CD14-positive monocyte (primary cell): ENCODE measurements at regions not wholly inside any gene's neighbourhood (a gene's known extent, or its start where the extent isn't known, plus 50 kb on each side); places are given as distances from the start of the nearest gene placed in this dataset.
"Not testable (repeated sequence)": the region's sequence is repeated elsewhere in the genome, so short reads cannot be mapped to it uniquely, and the experiment has no call there.

Experiments used
- DNase-seq, 3 donors: peaks; one replicate each; pipeline ENCODE4 v3.0.0-alpha.2; 2011 to 2022
- H2AFZ ChIP-seq: 2 replicates; pipeline ENCODE4 v1.6.0; 2012; ENCODE audit warnings: mild to moderate bottlenecking, low read depth, low read length, inconsistent platforms; ENCODE audit not compliant: insufficient read depth, poor library complexity, severe bottlenecking
- H3K27ac ChIP-seq, 2 donors: 1 replicate in 1 of 2; 2 replicates in 1 of 2; pipeline ENCODE4 v1.5.1; 2012 to 2013; ENCODE audit warnings: low read length in 2 of 2, control low read depth in 1 of 2, inconsistent platforms in 1 of 2, low read depth in 1 of 2, mild to moderate bottlenecking in 1 of 2
- H3K27me3 ChIP-seq, 2 donors: one replicate each; pipeline versions ENCODE4 v1.6.0 to v1.6.1; 2011 to 2013; ENCODE audit warnings: low read length in 2 of 2; ENCODE audit not compliant: control insufficient read depth in 2 of 2, insufficient read depth in 2 of 2
- H3K36me3 ChIP-seq, 2 donors: replicated peaks in 1 of 2; 1 replicate in 1 of 2; 2 replicates in 1 of 2; pipeline versions ENCODE4 v1.5.1 to v1.6.1; 2012 to 2013; ENCODE audit warnings: low read length in 2 of 2, control low read depth in 1 of 2, inconsistent platforms in 1 of 2, mild to moderate bottlenecking in 1 of 2; ENCODE audit not compliant: insufficient read depth in 2 of 2, control insufficient read depth in 1 of 2
- H3K4me1 ChIP-seq, 2 donors: 1 replicate in 1 of 2; 2 replicates in 1 of 2; pipeline versions ENCODE4 v1.5.1 to v1.6.1; 2012 to 2013; ENCODE audit warnings: low read length in 2 of 2, control low read depth in 1 of 2, inconsistent platforms in 1 of 2, mild to moderate bottlenecking in 1 of 2, moderate library complexity in 1 of 2; ENCODE audit not compliant: insufficient read depth in 2 of 2, control insufficient read depth in 1 of 2
- H3K4me2 ChIP-seq: replicated peaks from 2 replicates; pipeline ENCODE3; 2012; ENCODE audit warnings: low read length, moderate library complexity, mild to moderate bottlenecking; ENCODE audit not compliant: poor library complexity, severe bottlenecking; ENCODE audit errors: extremely low read depth
- H3K4me3 ChIP-seq, 3 experiments: fragments of 200-600 bp in 1 of 3; sonication (generic) in 1 of 3; replicated peaks in 1 of 3; 1 replicate in 2 of 3; 2 replicates in 1 of 3; pipeline ENCODE4 v1.5.1; 2011 to 2013; ENCODE audit warnings: low read length in 3 of 3, mild to moderate bottlenecking in 3 of 3, control low read depth in 2 of 3, low read depth in 2 of 3, inconsistent platforms in 1 of 3, moderate library complexity in 1 of 3
- H3K79me2 ChIP-seq: 2 replicates; pipeline ENCODE4 v1.6.0; 2012; ENCODE audit warnings: mild to moderate bottlenecking, control low read depth, inconsistent platforms, low read length, moderate library complexity; ENCODE audit not compliant: insufficient read depth
- H3K9ac ChIP-seq: 2 replicates; pipeline ENCODE4 v1.6.0; 2017; ENCODE audit warnings: low read length, mild to moderate bottlenecking; ENCODE audit not compliant: insufficient read depth, poor library complexity, severe bottlenecking
- H3K9me3 ChIP-seq, 2 donors: replicated peaks in 1 of 2; 1 replicate in 1 of 2; 2 replicates in 1 of 2; pipeline versions ENCODE4 v1.5.1 to v1.6.1; 2012 to 2013; ENCODE audit warnings: low read length in 2 of 2, control low read depth in 1 of 2; ENCODE audit not compliant: control insufficient read depth in 1 of 2, insufficient read depth in 1 of 2
- H4K20me1 ChIP-seq: 2 replicates; pipeline ENCODE4 v1.6.0; 2012; ENCODE audit warnings: mild to moderate bottlenecking, low read length, control low read depth, moderate library complexity; ENCODE audit not compliant: insufficient read depth
- H3K27ac Mint-ChIP-seq, 7 donors: one replicate each; pipeline ENCODE4 v1.8.0; 2020; ENCODE audit warnings: mild to moderate bottlenecking in 7 of 7, mixed read lengths in 7 of 7, moderate library complexity in 6 of 7, inconsistent platforms in 2 of 7
- H3K27me3 Mint-ChIP-seq, 3 donors: one replicate each; pipeline ENCODE4 v1.8.0; 2021 to 2022; ENCODE audit warnings: low read depth in 3 of 3, mild to moderate bottlenecking in 3 of 3, mixed read lengths in 3 of 3, moderate library complexity in 3 of 3, inconsistent platforms in 1 of 3
- H3K36me3 Mint-ChIP-seq, 2 donors: one replicate each; pipeline ENCODE4 v1.8.0; 2020; ENCODE audit warnings: mixed read lengths in 2 of 2, inconsistent platforms in 1 of 2, mild to moderate bottlenecking in 1 of 2
- H3K4me1 Mint-ChIP-seq: one replicate; pipeline ENCODE4 v1.8.0; 2020; ENCODE audit warnings: mild to moderate bottlenecking, mixed read lengths
- H3K4me3 Mint-ChIP-seq, 2 donors: one replicate each; pipeline ENCODE4 v1.8.0; 2020; ENCODE audit warnings: mild to moderate bottlenecking in 2 of 2, mixed read lengths in 2 of 2, moderate library complexity in 1 of 2
- H3K9me3 Mint-ChIP-seq, 7 donors: one replicate each; pipeline ENCODE4 v1.8.0; 2020 to 2022; ENCODE audit warnings: mixed read lengths in 7 of 7, mild to moderate bottlenecking in 6 of 7, moderate library complexity in 6 of 7, inconsistent platforms in 2 of 7
- CTCF ChIP-seq: fragments of 200-600 bp; IDR thresholded peaks from one replicate; pipeline ENCODE4 v1.8.0; 2022; ENCODE audit warnings: antibody characterized with exemption, mild to moderate bottlenecking
- WGBS: methylation state at CpG from one replicate; pipeline ENCODE4 v1.1.5; 2013; ENCODE audit warnings: missing lambda C conversion rate; ENCODE audit not compliant: insufficient coverage; 5-methylcytosine and 5-hydroxymethylcytosine counted together
- intact Hi-C, 2 donors: fragments of 100-400 bp; cut with micrococcal nuclease; formaldehyde crosslinking; loops; one replicate each; pipeline versions ENCODE4 v1.15.0 to v1.15.1; 2023

DNA sequence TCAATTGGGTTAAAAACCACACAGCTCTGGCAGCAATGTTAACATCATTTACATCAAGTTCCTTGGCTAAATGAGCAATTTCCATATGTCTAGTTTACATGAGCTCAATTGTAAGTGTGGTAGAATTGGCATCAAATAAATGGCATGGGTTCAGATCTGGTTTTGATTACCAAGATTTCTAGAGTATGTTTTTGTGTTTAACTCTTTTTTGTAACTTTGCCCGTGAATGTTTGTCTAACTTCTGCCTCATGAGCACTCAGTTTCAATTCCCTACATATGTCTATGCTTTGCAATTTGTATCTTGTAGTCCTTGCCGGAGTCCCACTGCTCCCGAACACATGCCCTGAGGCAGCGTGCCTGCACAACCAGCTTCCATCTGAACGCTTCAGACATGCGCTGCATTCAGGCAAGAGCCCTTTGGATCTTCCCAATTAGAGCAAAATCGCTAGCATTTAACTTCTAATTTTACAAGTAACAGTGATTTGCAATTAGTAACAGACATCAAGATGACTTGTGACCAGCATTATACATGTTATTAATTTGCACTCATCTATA lies 644.4 kb downstream of the TRIML1 start:
- H3K27ac Mint-ChIP-seq = no peak overlapping the region
- Histone ChIP-seq H3K27ac (no peak overlapping the region), H3K4me1 (no peaks in the 10 kb centered on the region), H3K79me2 (no peaks in the 10 kb centered on the region), H3K4me3 (no peak overlapping the region), H3K4me2 (no peak overlapping the region), H3K36me3 (no peaks in the 10 kb centered on the region), H3K27me3 (no peaks in the 10 kb centered on the region), H3K9me3 (no peaks in the 10 kb centered on the region), H3K9ac (no peak overlapping the region), H2AFZ (no peak overlapping the region), H4K20me1 (no peaks in the 10 kb centered on the region)
- no peak for TF ChIP-seq CTCF
- H3K4me3 Mint-ChIP-seq = no peak overlapping the region
- peaks cover 0 to 2% (median 0%) of the 10 kb centered on the region in 3 donors for H3K27me3 Mint-ChIP-seq
- H3K36me3 Mint-ChIP-seq = no peaks in the 10 kb centered on the region
- peaks cover 0 to 2% (median 0%) of the 10 kb centered on the region in 7 donors for H3K9me3 Mint-ChIP-seq
- intact Hi-C loops = no loop called here
- H3K4me1 Mint-ChIP-seq = no peaks in the 10 kb centered on the region
- DNase-seq = no peak
- WGBS = 86% methylated on average over 6 of the region's 7 CpGs

- peaks cover 6 to 13% of the 10 kb centered on the region in 2 donors for H3K9me3 ChIP-seq
- WGBS = 91% methylated on average over 29 of the region's 46 CpGs
- H3K27ac Mint-ChIP-seq, H3K4me2 ChIP-seq, H3K79me2 ChIP-seq, H3K27ac ChIP-seq, H3K4me1 ChIP-seq, H3K36me3 Mint-ChIP-seq, H2AFZ ChIP-seq, H3K4me3 Mint-ChIP-seq, H4K20me1 ChIP-seq, H3K27me3 Mint-ChIP-seq, H3K36me3 ChIP-seq, intact Hi-C loops, DNase-seq, H3K27me3 ChIP-seq, H3K4me1 Mint-ChIP-seq, H3K4me3 ChIP-seq, H3K9ac ChIP-seq: not testable (repeated sequence)
- peaks cover 0 to 14% (median 7%) of the 10 kb centered on the region in 7 donors for H3K9me3 Mint-ChIP-seq
These were observed 657.4 kb downstream of the TRIML1 start for GRCh38 chr4:188796600-188796999.

DNA sequence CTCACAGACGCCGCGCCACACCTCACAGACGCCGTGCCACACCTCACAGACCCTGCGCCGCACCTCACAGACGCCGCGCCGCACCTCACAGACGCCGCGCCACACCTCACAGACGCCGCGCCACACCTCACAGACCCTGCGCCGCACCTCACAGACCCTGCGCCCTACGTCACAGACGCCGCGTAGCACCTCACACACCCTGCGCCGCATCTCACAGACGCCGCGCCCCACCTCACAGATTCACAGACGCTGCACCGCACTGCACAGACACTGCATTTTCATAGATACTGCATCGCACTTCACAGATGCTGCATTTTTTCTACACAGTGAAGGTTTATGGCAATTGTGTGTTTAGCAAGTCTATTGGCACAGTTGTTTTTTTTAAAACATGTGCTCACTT lies 657.8 kb downstream of the TRIML1 start:
- H3K79me2 ChIP-seq, H3K9ac ChIP-seq, H3K36me3 ChIP-seq, H3K4me1 ChIP-seq, H4K20me1 ChIP-seq, H3K4me3 Mint-ChIP-seq, H2AFZ ChIP-seq, DNase-seq, intact Hi-C loops, H3K4me3 ChIP-seq, H3K4me1 Mint-ChIP-seq, H3K27me3 Mint-ChIP-seq, H3K36me3 Mint-ChIP-seq, H3K4me2 ChIP-seq, H3K27ac ChIP-seq, H3K27me3 ChIP-seq, H3K27ac Mint-ChIP-seq: not testable (repeated sequence)
- WGBS = 93% methylated on average over 32 of the region's 32 CpGs
- peaks cover 0 to 14% (median 7%) of the 10 kb centered on the region in 7 donors for H3K9me3 Mint-ChIP-seq
- peaks cover 6 to 13% of the 10 kb centered on the region in 2 donors for H3K9me3 ChIP-seq
